HepG2 (cell line): ENCODE measurements at regions not wholly inside any gene's neighbourhood (a gene's known extent, or its start where the extent isn't known, plus 50 kb on each side); places are given as distances from the start of the nearest gene placed in this dataset.

Experiments used
- ATAC-seq: fragments of 200-7000 bp; cut with Tn5 transposase; 3 replicates; pipeline ENCODE4 v1.9.1; 2020; ENCODE audit warnings: mild to moderate bottlenecking, moderate library complexity
- BruUV-seq: library from RNA; stranded (reverse); fragments of 400-500 nt; replicated peaks from 2 replicates; lab custom pipeline; 2021; lab: Mats Ljungman, UMichigan
- CTCF ChIA-PET: fragments of 300-600 bp; formaldehyde crosslinking; extraction: SDS; loops from one replicate; lab custom pipeline; 2021; ENCODE audit warnings: low total read pairs, inconsistent platforms, low intra/inter-chr PET ratio; lab: Yijun Ruan, JAX
- POLR2A ChIA-PET: fragments of 350-600 bp; sonication (Branson Sonifier 250); formaldehyde crosslinking; loops from one replicate; lab custom pipeline; 2020; ENCODE audit warnings: antibody characterized with exemption, inconsistent platforms; lab: Yijun Ruan, JAX
- DNase-seq: peaks from one replicate; pipeline ENCODE4 v3.0.0-alpha.2; 2015; ENCODE audit warnings: low spot score
- FAIRE-seq: peaks from 3 replicates; lab custom pipeline; 2011; peaks lifted over from hg19 to GRCh38; lab: Jason Lieb, UNC
- H2AFZ ChIP-seq: one replicate; pipeline ENCODE4 v1.6.1; 2011; ENCODE audit warnings: low read length, inconsistent platforms
- H3K27ac ChIP-seq: fragments of 300-600 bp; 3 replicates; pipeline ENCODE4 v1.8.0; 2011; ENCODE audit warnings: mixed run types, mild to moderate bottlenecking, mixed read lengths, low read length, inconsistent platforms; ENCODE audit not compliant: insufficient read depth; ENCODE audit errors: extremely low read length
- H3K27me3 ChIP-seq, 2 experiments: fragments of 200-600 bp in 1 of 2; 2 replicates in 1 of 2; 3 replicates in 1 of 2; pipeline versions ENCODE4 v1.6.0 to v1.8.0; 2011; ENCODE audit warnings: low read length in 2 of 2, mild to moderate bottlenecking in 2 of 2, moderate library complexity in 2 of 2, inconsistent platforms in 1 of 2; ENCODE audit not compliant: insufficient read depth in 2 of 2, control insufficient read depth in 1 of 2
- H3K36me3 ChIP-seq, 2 experiments: fragments of 200-600 bp in 1 of 2; replicated peaks in 1 of 2; 2 replicates in 1 of 2; 3 replicates in 1 of 2; pipeline versions ENCODE4 v1.5.1 to v1.8.0; 2011; ENCODE audit warnings: low read length in 2 of 2, inconsistent platforms in 1 of 2; ENCODE audit not compliant: insufficient read depth in 2 of 2, control insufficient read depth in 1 of 2
- H3K4me1 ChIP-seq: 2 replicates; pipeline ENCODE4 v1.5.1; 2012; ENCODE audit warnings: low read length, inconsistent platforms; ENCODE audit not compliant: insufficient read depth
- H3K4me2 ChIP-seq: 2 replicates; pipeline ENCODE4 v1.6.0; 2011; ENCODE audit warnings: low read depth, low read length, inconsistent platforms
- H3K4me3 ChIP-seq, 3 experiments: fragments of 200-600 bp in 1 of 3; sonication (generic), shearing (Covaris generic) in 1 of 3; replicated peaks in 1 of 3; 2 replicates each; pipeline ENCODE4 v1.5.1; 2011 to 2016; ENCODE audit warnings: low read length in 3 of 3, inconsistent platforms in 2 of 3, low read depth in 2 of 3, mild to moderate bottlenecking in 2 of 3, control low read depth in 1 of 3, mixed read lengths in 1 of 3; ENCODE audit not compliant: insufficient read depth in 1 of 3
- H3K79me2 ChIP-seq: one replicate; pipeline ENCODE4 v1.6.1; 2011; ENCODE audit warnings: low read length, inconsistent platforms; ENCODE audit not compliant: insufficient read depth
- H3K9ac ChIP-seq: 2 replicates; pipeline ENCODE4 v1.6.0; 2011; ENCODE audit warnings: mild to moderate bottlenecking, low read depth, low read length, inconsistent platforms; ENCODE audit not compliant: insufficient read depth
- H3K9me3 ChIP-seq: 2 replicates; pipeline ENCODE4 v1.5.1; 2012; ENCODE audit warnings: mild to moderate bottlenecking, low read length
- H4K20me1 ChIP-seq: 2 replicates; pipeline ENCODE4 v1.6.0; 2011; ENCODE audit warnings: inconsistent platforms, mild to moderate bottlenecking, low read length, moderate library complexity; ENCODE audit not compliant: insufficient read depth
- AGO1 ChIP-seq: fragments of 200-400 bp; formaldehyde crosslinking; IDR thresholded peaks from 2 replicates; pipeline ENCODE4 v1.6.1; 2017; ENCODE audit warnings: mild to moderate bottlenecking, low read depth, low read length, moderate library complexity; ENCODE audit not compliant: poor library complexity, severe bottlenecking
- CENPX ChIP-seq: sonication (generic); formaldehyde crosslinking; IDR thresholded peaks from 2 replicates; pipeline ENCODE4 v1.9.0; 2021; ENCODE audit warnings: mild to moderate bottlenecking, missing genetic modification reagents, moderate library complexity
- ESRRA ChIP-seq: sonication (generic); formaldehyde crosslinking; IDR thresholded peaks from 2 replicates; pipeline ENCODE4 v1.5.1; 2020; ENCODE audit warnings: mild to moderate bottlenecking, low read depth, missing genetic modification reagents
- JUN ChIP-seq: sonication (generic); formaldehyde crosslinking; IDR thresholded peaks from 2 replicates; pipeline ENCODE4 v1.4.0; 2020; ENCODE audit warnings: mild to moderate bottlenecking, missing genetic modification reagents
- MTA3 ChIP-seq: sonication (generic); formaldehyde crosslinking; IDR thresholded peaks from 2 replicates; pipeline ENCODE4 v1.4.0; 2020; ENCODE audit warnings: missing genetic modification reagents
- NR2F6 ChIP-seq, 2 experiments: IDR thresholded peaks; 2 replicates each; pipeline ENCODE4 v1.6.1; 2016; ENCODE audit warnings: antibody characterized with exemption in 1 of 2, mild to moderate bottlenecking in 1 of 2
- PHF5A ChIP-seq: IDR thresholded peaks from one replicate; pipeline ENCODE4 v1.6.1; 2018; ENCODE audit warnings: low read depth, missing genetic modification reagents; ENCODE audit not compliant: unreplicated experiment
- REPIN1 ChIP-seq: sonication (generic); formaldehyde crosslinking; IDR thresholded peaks from 2 replicates; pipeline ENCODE4 v1.8.0; 2022; ENCODE audit warnings: missing genetic modification reagents, low read depth, mild to moderate bottlenecking, borderline replicate concordance
- SAFB2 ChIP-seq: sonication (generic); formaldehyde crosslinking; IDR thresholded peaks from 2 replicates; pipeline ENCODE4 v1.5.1; 2020; ENCODE audit warnings: missing genetic modification reagents, low read depth, mild to moderate bottlenecking, borderline replicate concordance
- ZNF180 ChIP-seq: sonication (generic); formaldehyde crosslinking; IDR thresholded peaks from 2 replicates; pipeline ENCODE4 v1.4.0; 2020; ENCODE audit warnings: low read depth, missing genetic modification reagents, borderline replicate concordance
- ZNF260 ChIP-seq: sonication (generic); formaldehyde crosslinking; IDR thresholded peaks from 2 replicates; pipeline ENCODE4 v1.4.0; 2020; ENCODE audit warnings: missing genetic modification reagents, low read depth, mild to moderate bottlenecking, borderline replicate concordance
- ZNF326 ChIP-seq: sonication (generic); formaldehyde crosslinking; IDR thresholded peaks from 2 replicates; pipeline ENCODE4 v1.4.0; 2020; ENCODE audit warnings: missing genetic modification reagents, borderline replicate concordance
- ZNF33A ChIP-seq: sonication (generic); formaldehyde crosslinking; IDR thresholded peaks from 2 replicates; pipeline ENCODE4 v1.5.1; 2020; ENCODE audit warnings: missing genetic modification reagents, mild to moderate bottlenecking, moderate library complexity, borderline replicate concordance
- ZNF7 ChIP-seq: IDR thresholded peaks from 2 replicates; pipeline ENCODE4 v1.6.1; 2016; ENCODE audit warnings: missing biosample characterization, missing genetic modification reagents
- ZNF747 ChIP-seq: sonication (generic); formaldehyde crosslinking; IDR thresholded peaks from 2 replicates; pipeline ENCODE4 v1.8.1; 2023; ENCODE audit warnings: missing genetic modification reagents, mild to moderate bottlenecking, borderline replicate concordance
- ZNF766 ChIP-seq: sonication (generic); formaldehyde crosslinking; IDR thresholded peaks from 2 replicates; pipeline ENCODE4 v1.5.0; 2020; ENCODE audit warnings: missing genetic modification reagents, borderline replicate concordance
- WGBS: methylation state at CpG from one replicate; pipeline ENCODE4 v1.1.6; 2017; ENCODE audit warnings: low lambda C conversion rate; 5-methylcytosine and 5-hydroxymethylcytosine counted together
- in situ Hi-C: cut with HindIII; loops from 2 replicates; pipeline ENCODE4 v1.10.0; 2017; ENCODE audit warnings: low pct_unique_long_range_greater_than_20kb; ENCODE audit not compliant: extremely low pct_ligation_motif_present
- intact Hi-C: fragments of 100-400 bp; cut with micrococcal nuclease; formaldehyde crosslinking; loops from one replicate; pipeline ENCODE4 v1.10.0; 2022; ENCODE audit not compliant: unreplicated experiment
- TF ChIP-seq, protein P1 (sequence below): sonication (generic); formaldehyde crosslinking; IDR thresholded peaks from 2 replicates; pipeline ENCODE4 v1.5.1; 2020; ENCODE audit warnings: missing genetic modification reagents, mild to moderate bottlenecking, borderline replicate concordance

DNA sequence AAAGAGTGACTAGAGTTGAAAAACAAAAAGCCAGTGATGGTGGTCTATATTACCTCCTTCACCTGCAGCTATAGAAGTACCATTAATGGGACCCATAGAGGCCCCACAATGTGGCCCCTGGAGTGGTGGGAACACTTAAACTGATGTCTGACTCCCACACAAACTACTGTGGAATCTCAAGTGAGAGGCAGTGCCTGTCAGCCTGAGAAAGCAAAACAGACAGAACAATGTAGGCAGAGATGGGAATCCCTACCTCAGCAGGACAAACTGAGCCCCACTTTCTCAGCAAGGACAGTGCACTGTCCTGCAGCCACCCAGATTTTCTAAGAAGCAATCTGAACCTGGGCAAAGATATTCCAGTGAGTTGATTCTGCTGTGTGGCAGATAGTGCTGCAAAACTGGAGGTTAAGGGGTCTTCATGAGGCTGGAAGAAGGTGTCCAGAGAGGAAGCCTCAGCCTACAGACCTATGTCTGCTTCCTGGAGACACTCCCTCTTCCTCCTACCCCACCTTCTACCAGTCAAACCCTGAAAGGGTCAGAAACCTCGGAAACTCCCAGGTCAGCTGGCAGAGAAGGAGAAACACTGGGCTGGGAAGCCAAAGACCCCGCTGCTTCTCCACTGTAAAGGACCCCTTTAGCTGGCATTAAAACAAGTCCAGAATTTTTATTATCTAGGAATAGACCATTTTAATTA, 228.7 kb downstream of the C1orf94 start:
- ChIA-PET CTCF (no interaction called here), POLR2A (no interaction called here)
- 0% methylated on average over 2 of the region's 2 CpGs for WGBS
- H3K36me3 ChIP-seq, result no peaks in the 10 kb centered on the region
- H3K4me3 ChIP-seq, result no peak overlapping the region
- no peaks in the 10 kb centered on the region for H3K4me1 ChIP-seq
- in situ Hi-C loops (no loop called here), intact Hi-C loops (no loop called here)
- FAIRE-seq (no peak), ATAC-seq (no peak), DNase-seq (no peak)
- no peaks in the 10 kb centered on the region; a peak in 1 of 5 replicates for H3K27me3 ChIP-seq
- H4K20me1 ChIP-seq, result no peaks in the 10 kb centered on the region
- TF ChIP-seq AGO1, result no peak
- no peak for TF ChIP-seq NR2F6 (IDR thresholded peaks at IDR 0.05)
- TF ChIP-seq NR2F6 (CRISPR knock-in tag; IDR thresholded peaks at IDR 0.05), result no peak
- TF ChIP-seq, protein P1, sequence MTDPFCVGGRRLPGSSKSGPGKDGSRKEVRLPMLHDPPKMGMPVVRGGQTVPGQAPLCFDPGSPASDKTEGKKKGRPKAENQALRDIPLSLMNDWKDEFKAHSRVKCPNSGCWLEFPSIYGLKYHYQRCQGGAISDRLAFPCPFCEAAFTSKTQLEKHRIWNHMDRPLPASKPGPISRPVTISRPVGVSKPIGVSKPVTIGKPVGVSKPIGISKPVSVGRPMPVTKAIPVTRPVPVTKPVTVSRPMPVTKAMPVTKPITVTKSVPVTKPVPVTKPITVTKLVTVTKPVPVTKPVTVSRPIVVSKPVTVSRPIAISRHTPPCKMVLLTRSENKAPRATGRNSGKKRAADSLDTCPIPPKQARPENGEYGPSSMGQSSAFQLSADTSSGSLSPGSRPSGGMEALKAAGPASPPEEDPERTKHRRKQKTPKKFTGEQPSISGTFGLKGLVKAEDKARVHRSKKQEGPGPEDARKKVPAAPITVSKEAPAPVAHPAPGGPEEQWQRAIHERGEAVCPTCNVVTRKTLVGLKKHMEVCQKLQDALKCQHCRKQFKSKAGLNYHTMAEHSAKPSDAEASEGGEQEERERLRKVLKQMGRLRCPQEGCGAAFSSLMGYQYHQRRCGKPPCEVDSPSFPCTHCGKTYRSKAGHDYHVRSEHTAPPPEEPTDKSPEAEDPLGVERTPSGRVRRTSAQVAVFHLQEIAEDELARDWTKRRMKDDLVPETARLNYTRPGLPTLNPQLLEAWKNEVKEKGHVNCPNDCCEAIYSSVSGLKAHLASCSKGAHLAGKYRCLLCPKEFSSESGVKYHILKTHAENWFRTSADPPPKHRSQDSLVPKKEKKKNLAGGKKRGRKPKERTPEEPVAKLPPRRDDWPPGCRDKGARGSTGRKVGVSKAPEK, result no peak
- no peak for TF ChIP-seq MTA3
- TF ChIP-seq ZNF326 (CRISPR knock-in tag), result no peak
- no peak for TF ChIP-seq ZNF33A
- TF ChIP-seq PHF5A, result no peak
- no peak for TF ChIP-seq ESRRA (CRISPR knock-in tag)
- TF ChIP-seq ZNF7 (CRISPR knock-in tag), result no peak
- TF ChIP-seq JUN (CRISPR knock-in tag), result no peak
- TF ChIP-seq CENPX, result no peak
- no peak for TF ChIP-seq SAFB2
- TF ChIP-seq ZNF766 (CRISPR knock-in tag), result no peak
- no peak for TF ChIP-seq ZNF260 (CRISPR knock-in tag)
- no peak for TF ChIP-seq ZNF180
- no peak for TF ChIP-seq REPIN1
- TF ChIP-seq ZNF747 (CRISPR knock-in tag), result no peak
- H3K9ac ChIP-seq, result no peak overlapping the region
- H3K9me3 ChIP-seq, result peaks cover 11% of the 10 kb centered on the region; the same call in 1 of the 2 replicates
- no TSS peak for BruUV-seq
- H3K79me2 ChIP-seq, result no peaks in the 10 kb centered on the region
- no peak overlapping the region for H3K27ac ChIP-seq
- no peak overlapping the region for H3K4me2 ChIP-seq
- no peak overlapping the region for H2AFZ ChIP-seq
